K562 (cell line): ENCODE measurements at regions not wholly inside any gene's neighbourhood (a gene's known extent, or its start where the extent isn't known, plus 50 kb on each side); places are given as distances from the start of the nearest gene placed in this dataset.

Source experiments
- GATAD2A ChIP-seq: fragments of 450-650 bp; IDR thresholded peaks from 2 replicates; pipeline ENCODE4 v1.6.1; 2017
- POLR2B ChIP-seq: fragments of 450-650 bp; IDR thresholded peaks from 2 replicates; pipeline ENCODE4 v1.6.1; 2018; ENCODE audit warnings: low read depth; ENCODE audit not compliant: partially characterized antibody
- SMARCA5 ChIP-seq: fragments of 450-650 bp; IDR thresholded peaks from 2 replicates; pipeline ENCODE4 v1.6.1; 2016
- THRB ChIP-seq: fragments of 450-650 bp; formaldehyde crosslinking; conservative IDR thresholded peaks from 2 replicates; pipeline ENCODE4 v1.4.0; 2022; ENCODE audit warnings: mild to moderate bottlenecking, missing genetic modification characterization
- ZBED1 ChIP-seq: IDR thresholded peaks from 2 replicates; pipeline ENCODE4 v1.6.1; 2014
- ZNF121 ChIP-seq: sonication (generic); formaldehyde crosslinking; conservative IDR thresholded peaks from 2 replicates; pipeline ENCODE4 v1.8.0; 2022; ENCODE audit warnings: missing genetic modification reagents
- TF ChIP-seq, protein P1 (sequence below): fragments of 450-650 bp; IDR thresholded peaks from 2 replicates; pipeline ENCODE4 v1.6.1; 2016; ENCODE audit warnings: low read depth

DNA sequence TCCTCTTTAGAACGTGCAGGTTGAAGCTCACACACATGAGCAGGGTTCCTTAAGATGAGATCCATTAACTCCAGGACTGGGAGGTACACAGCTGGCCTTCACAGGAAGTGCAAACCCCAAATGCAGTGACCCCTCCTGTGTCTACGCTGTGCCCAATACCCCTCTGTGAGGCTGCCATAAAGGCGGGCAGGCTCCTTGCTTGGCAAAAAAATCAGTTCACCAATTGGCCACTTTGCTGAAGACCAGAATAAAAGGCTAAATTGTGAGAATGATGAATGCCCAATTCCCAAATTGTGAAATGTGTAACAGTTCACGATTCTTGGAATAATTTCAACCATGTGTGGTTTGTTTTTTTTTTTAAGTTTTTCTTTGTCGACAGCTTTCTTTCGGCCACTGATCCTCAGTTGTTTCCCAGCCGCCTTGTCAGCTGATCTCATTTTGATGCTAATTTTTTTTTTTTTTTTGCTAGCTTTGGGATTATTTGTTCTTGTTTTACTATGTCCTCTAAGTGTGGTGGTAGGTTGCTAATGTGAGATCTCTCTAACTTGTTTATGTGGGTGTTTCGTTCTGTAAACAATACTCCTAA, 101.9 kb upstream of the PRSS58 start (continued):
- TF ChIP-seq, protein P1, sequence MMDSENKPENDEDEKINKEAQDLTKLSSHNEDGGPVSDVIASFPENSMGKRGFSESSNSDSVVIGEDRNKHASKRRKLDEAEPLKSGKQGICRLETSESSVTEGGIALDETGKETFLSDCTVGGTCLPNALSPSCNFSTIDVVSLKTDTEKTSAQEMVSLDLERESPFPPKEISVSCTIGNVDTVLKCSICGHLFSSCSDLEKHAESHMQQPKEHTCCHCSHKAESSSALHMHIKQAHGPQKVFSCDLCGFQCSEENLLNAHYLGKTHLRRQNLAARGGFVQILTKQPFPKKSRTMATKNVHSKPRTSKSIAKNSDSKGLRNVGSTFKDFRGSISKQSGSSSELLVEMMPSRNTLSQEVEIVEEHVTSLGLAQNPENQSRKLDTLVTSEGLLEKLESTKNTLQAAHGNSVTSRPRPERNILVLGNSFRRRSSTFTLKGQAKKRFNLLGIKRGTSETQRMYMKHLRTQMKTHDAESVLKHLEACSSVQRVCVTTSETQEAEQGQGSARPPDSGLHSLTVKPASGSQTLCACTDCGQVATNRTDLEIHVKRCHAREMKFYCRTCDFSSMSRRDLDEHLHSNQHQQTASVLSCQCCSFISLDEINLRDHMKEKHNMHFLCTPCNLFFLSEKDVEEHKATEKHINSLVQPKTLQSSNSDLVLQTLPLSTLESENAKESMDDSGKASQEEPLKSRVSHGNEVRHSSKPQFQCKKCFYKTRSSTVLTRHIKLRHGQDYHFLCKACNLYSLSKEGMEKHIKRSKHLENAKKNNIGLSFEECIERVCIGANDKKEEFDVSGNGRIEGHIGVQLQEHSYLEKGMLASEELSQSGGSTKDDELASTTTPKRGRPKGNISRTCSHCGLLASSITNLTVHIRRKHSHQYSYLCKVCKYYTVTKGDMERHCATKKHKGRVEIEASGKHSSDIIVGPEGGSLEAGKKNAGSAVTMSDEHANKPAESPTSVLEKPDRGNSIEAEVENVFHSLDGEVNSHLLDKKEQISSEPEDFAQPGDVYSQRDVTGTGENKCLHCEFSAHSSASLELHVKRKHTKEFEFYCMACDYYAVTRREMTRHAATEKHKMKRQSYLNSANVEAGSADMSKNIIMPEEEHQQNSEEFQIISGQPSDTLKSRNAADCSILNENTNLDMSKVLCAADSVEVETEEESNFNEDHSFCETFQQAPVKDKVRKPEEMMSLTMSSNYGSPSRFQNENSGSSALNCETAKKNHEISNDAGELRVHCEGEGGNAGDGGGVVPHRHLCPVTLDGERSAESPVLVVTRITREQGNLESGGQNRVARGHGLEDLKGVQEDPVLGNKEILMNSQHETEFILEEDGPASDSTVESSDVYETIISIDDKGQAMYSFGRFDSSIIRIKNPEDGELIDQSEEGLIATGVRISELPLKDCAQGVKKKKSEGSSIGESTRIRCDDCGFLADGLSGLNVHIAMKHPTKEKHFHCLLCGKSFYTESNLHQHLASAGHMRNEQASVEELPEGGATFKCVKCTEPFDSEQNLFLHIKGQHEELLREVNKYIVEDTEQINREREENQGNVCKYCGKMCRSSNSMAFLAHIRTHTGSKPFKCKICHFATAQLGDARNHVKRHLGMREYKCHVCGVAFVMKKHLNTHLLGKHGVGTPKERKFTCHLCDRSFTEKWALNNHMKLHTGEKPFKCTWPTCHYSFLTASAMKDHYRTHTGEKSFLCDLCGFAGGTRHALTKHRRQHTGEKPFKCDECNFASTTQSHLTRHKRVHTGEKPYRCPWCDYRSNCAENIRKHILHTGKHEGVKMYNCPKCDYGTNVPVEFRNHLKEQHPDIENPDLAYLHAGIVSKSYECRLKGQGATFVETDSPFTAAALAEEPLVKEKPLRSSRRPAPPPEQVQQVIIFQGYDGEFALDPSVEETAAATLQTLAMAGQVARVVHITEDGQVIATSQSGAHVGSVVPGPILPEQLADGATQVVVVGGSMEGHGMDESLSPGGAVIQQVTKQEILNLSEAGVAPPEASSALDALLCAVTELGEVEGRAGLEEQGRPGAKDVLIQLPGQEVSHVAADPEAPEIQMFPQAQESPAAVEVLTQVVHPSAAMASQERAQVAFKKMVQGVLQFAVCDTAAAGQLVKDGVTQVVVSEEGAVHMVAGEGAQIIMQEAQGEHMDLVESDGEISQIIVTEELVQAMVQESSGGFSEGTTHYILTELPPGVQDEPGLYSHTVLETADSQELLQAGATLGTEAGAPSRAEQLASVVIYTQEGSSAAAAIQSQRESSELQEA, result no peak
- no peak for TF ChIP-seq POLR2B
- TF ChIP-seq ZBED1, result no peak
- no peak for TF ChIP-seq SMARCA5
- TF ChIP-seq ZNF121 (CRISPR knock-in tag), result no peak
- TF ChIP-seq THRB (CRISPR knock-in tag), result no peak
- no peak for TF ChIP-seq GATAD2A
- TF ChIP-seq, all 486 proteins: peak for 0
